OCI-LY7 (cell line): ENCODE measurements at regions not wholly inside any gene's neighbourhood (a gene's known extent, or its start where the extent isn't known, plus 50 kb on each side); places are given as distances from the start of the nearest gene placed in this dataset.

Experiments
- EZH2phosphoT487 ChIP-seq: fragments of 200-600 bp; sonication (generic); IDR thresholded peaks from 2 replicates; pipeline ENCODE4 v1.6.1; 2018; ENCODE audit warnings: low read depth, borderline replicate concordance, mild to moderate bottlenecking, mixed run types, antibody characterized with exemption, low read length, moderate library complexity, mixed read lengths
- TF ChIP-seq, protein P1 (sequence below): fragments of 200-600 bp; sonication (generic); conservative IDR thresholded peaks from 2 replicates; pipeline ENCODE4 v1.5.1; 2014; ENCODE audit warnings: mild to moderate bottlenecking, antibody characterized with exemption, low read length, moderate library complexity, mixed read lengths

GRCh38 chr6:91580635-91581034, 993.8 kb upstream of the MAP3K7 start:
- TF ChIP-seq, protein P1, sequence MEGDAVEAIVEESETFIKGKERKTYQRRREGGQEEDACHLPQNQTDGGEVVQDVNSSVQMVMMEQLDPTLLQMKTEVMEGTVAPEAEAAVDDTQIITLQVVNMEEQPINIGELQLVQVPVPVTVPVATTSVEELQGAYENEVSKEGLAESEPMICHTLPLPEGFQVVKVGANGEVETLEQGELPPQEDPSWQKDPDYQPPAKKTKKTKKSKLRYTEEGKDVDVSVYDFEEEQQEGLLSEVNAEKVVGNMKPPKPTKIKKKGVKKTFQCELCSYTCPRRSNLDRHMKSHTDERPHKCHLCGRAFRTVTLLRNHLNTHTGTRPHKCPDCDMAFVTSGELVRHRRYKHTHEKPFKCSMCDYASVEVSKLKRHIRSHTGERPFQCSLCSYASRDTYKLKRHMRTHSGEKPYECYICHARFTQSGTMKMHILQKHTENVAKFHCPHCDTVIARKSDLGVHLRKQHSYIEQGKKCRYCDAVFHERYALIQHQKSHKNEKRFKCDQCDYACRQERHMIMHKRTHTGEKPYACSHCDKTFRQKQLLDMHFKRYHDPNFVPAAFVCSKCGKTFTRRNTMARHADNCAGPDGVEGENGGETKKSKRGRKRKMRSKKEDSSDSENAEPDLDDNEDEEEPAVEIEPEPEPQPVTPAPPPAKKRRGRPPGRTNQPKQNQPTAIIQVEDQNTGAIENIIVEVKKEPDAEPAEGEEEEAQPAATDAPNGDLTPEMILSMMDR: no peak
- TF ChIP-seq EZH2phosphoT487: no peak
